ENCODE measurements at regions not wholly inside any gene's neighbourhood (a gene's known extent, or its start where the extent isn't known, plus 50 kb on each side); places are given as distances from the start of the nearest gene placed in this dataset.
"Not testable (repeated sequence)": the region's sequence is repeated elsewhere in the genome, so short reads cannot be mapped to it uniquely, and the experiment has no call there.

DNA sequence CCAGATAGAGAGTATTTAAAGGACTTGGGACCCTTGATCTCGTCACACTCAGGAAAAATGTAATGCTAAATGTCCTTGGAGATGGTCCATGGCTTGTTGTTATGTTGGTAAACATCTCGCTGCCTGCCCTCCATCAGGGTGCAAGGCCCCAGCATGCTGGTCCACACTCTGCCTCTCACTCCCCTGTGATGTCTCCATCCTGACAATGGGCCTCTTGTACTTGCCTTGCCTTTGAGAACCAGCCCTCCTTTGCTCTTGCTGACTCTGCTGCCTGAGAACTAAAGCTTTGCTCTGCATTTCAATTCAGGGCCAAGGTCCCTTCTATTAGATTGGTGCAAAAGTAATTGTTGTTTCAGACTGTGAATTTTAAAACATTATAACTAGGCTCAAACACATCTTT, 131.0 kb upstream of the LMNTD1 start:
- no peak for DNase-seq

DNA sequence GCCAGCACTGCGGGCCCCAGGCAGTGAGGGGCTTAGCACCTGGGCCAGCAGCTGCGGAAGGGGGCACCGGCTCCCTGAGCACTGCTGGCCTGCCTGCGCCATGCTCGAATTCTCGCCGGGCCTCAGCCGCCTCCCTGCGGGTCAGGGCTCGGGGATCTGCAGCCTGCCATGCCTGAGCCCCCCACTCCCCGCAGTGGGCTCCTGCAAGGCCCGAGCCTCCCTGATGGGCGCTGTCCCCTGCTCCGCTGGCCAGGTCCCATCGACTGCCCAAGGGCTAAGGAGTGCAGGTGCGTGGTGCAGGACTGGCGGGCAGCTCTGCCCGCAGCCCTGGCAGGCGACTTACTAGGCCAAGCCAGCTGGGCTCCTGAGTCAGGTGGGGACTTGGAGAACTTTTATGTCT, 133.3 kb upstream of the LMNTD1 start:
- no peak for DNase-seq

DNA sequence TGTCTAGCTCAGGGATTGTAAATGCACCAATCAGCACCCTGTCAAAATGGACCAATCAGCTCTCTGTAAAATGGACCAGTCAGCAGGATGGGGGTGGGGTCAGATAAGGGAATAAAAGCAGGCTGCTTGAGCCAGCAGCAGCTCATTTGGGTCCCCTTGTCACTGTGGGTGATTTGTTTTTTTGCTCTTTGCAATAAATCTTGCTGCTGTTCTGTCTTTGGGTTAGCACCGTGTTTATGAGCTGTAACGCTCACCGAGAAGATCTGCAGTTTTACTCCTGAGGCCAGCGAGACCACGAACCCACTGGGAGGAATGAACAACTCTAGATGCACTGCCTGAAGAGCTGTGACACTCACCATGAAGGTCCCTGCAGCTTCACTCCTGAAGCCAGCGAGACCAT, 134.1 kb upstream of the LMNTD1 start:
- no peak for DNase-seq

DNA sequence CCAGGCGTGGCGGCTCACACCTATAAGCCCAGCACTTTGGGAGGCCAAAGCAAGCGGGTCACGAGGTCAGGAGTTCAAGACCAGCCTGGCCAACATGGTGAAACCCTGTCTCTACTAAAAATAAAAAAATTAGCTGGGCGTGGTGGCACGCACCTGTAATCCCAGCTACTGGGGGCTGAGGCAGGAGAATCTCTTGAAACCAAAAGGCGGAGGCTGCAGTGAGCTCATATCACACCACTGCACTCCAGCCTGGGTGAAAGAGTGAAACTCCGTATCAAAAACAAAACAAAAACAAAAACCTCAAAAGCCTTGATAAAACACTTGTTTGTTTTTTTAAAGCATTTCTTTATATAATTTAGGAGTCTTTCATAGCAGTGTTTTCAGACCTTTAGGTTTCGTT, 135.8 kb upstream of the LMNTD1 start:
- DNase-seq: not testable (repeated sequence)

DNA sequence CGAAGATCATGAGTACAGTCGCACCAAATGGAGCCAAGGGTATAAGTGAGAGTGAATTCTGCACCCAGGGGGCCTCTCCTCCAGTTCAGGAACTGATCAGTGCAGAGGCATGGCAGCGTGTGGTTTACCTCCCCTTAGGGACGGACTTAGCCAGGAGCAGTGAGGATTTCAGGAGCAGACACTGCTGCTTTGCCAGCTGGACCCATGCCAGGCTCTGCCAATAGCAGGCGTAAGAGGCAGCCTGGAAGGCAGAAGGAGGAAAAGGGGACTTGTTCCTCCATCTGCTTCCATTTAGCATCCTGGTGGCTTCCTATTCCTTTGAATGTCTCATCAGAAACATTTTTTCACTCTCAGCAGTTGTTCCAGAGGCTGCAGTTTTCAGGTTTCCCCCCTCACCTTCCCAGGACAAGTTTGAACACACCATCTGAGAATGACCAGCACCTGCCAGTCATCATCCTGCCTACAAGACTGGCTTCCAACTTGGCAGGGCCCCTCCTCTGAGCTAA, 137.0 kb upstream of the LMNTD1 start:
- no peak for DNase-seq

DNA sequence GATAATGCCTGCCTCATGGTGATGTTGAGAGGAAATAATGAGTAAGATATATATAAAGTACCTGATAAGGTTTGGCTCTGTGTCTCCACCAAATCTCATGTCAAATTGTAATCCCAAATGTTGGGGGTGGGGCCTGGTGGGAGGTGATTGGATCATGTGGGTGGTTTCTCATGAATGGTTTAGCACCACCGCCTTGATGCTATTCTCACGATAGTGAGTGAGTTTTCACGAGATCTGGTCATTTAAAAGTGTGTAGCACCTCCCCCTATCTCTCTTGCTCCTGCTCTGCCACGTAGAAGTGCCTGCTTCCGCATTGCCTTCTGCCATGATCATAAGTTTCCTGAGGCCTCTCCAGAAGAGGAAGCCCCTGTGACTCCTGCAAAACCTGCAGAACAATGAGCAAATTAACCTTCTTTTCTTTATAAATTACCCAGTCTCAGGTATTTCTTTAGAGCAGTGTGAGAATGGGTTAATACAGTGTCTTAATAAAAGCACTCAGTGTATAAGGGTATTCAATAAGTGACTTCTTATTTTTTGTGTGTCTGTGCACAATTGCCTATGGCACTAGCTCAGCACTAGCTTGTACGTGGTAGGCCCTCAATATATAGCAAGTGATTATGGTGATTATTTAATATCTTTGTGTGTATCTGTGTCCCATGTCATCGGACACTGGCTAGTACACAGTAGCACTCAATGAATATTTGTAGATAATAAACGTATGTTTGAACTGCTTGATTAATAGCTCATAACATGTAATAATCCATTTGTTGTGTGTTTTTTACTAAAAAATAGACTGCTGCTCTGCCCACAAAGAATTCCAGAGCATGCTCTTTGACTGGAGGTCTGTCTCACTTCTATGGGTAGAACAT, 138.1 kb upstream of the LMNTD1 start:
- peak; percentile 20 to 66 (median 60) for DNase-seq

DNA sequence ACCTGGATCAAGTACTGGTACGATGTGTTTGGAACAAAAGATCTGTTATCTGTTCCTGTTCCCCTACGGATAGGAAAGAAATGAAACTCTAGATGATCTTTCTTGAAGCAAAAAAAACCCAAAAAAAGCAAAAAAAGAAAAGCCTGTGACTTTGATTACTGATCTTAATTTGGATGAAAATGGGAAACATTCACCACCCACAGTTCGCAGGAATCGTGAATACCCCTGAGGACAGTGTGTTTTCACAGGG, 138.7 kb upstream of the LMNTD1 start:
- DNase-seq: no peak

DNA sequence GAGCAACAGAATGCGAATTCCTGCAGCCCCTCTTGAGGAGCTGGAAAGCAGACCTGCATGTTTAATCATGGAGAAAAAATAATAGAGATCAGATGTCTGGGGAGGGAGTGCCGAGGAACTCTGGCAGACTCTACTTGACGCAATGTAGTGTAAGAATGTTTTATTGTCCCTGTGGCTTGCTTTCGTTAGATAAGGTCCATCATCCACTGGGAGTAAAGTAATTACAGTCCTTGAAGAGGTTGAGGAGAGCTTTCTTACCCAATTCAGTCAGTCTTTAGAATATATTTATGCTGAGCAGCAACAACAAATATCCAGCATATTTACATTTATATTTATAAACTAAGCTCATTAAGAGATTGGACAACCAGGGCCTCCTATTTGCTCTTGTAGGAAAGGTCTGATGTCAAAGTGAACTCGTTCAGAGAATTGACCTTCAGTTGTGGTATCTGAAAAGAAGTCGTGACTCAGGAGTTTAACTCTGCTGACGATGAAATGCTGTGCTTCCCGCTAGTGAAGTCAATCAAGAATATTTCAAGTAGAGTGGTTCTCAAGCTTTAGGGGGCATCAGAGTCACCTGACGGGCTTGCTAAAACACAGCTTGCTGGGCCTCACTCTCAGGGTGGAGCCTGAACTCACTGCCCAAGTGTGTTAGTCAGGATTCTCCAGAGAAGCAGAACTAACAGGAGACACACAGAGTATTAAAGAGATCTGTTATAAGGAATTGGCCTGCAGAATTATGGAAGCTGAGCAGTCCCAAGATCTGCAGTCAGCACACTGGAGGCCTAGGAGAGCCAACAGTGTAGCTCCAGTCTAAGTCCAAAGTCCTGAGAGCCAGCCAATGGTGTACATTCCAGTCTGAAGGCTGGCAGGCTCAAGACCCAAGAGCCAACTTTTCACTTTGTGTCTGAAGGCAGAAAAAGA, 139.3 kb upstream of the LMNTD1 start:
- no peak for DNase-seq

DNA sequence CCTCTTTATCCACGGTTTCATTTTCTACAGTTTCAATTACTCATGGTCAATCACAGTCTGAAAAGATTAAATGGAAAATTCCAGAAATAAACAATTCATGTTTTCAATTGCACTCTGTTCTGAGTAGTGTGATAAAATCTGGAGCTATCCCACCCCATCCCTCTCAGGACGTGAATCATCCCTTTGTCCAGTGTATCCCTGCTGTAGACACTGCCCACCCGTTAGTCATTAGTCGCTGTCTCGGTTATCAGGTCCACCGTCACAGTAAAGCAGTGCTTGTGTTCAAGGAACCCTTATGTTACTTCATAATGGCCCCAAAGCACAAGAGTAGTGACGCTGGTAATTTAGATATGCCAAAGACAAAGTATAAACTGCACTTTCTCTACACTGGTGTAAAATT, 141.0 kb upstream of the LMNTD1 start:
- DNase-seq: no peak

DNA sequence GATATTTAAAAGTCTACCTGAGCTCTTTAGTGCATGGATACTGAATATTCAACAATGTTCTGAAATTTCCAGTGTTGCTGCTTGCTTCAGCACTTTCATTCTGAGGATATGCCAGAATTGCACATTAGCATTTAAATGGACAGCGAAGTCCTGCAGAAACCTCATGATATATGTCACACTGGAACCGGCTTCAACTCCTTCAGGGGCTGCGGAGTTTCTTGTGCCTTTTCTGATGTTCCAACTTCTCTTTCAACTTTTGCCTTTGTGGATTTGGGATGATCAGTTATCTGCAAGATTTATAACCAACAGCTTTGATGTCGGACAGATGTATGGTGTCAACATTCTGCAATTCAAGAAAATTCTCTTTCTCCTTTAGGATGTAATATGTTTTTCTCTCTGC, 142.5 kb upstream of the LMNTD1 start:
- DNase-seq: no peak

DNA sequence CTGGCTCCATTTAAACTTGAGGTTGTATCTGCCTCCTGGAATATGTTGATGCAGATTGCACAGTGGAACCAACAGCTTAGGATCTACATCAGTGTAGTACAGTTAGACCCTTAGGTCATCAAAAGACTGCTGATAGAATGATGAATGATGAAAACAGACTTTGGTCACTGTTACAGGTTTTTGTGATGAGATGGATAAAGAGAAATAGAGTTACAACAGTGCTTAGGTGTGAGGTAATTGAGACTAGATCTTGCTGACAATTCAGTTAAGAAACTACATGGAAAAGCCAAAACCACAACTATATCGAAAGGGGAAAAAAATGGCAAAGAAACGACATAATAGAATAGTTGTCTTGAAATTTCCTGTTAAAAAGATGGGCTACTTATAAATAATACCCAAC, 145.7 kb upstream of the LMNTD1 start:
- DNase-seq: no peak

DNA sequence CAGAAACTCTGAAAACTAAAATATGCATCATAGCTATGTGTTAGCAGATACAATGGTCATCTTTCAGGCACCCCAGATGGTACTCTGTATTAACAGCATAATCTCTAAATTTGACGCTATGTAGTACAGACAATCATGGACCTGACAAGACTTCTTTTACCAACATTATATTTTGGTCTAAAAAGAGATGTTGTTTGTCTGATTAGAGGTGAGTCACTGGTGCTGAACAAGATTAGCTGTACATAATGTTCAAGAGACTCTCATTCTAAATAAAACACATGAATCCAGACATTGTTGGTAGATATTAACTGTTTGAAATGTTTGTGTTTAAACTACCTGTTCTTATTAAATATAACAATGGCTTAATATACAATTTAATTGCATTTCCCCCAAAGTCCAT, 146.4 kb upstream of the LMNTD1 start:
- no peak for DNase-seq

DNA sequence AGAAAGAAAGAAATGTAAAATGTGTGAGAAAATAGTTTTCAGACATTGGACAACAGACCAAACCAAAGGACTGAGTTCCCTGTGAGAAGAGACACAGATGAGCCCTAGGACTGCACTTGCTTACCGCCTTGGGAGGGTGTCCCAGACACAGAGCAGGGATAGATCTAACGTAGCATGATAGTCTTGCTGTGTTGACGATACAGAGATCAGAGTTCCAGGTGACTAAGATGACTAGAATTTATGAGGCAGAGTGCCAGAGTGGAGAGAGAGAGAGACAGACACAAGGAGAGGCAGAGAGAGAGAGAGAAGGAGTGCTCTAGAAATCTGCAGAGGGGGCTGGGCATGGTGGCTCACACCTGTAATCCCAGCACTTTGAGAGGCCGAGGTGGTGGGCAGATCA, 148.2 kb upstream of the LMNTD1 start:
- no peak for DNase-seq

DNA sequence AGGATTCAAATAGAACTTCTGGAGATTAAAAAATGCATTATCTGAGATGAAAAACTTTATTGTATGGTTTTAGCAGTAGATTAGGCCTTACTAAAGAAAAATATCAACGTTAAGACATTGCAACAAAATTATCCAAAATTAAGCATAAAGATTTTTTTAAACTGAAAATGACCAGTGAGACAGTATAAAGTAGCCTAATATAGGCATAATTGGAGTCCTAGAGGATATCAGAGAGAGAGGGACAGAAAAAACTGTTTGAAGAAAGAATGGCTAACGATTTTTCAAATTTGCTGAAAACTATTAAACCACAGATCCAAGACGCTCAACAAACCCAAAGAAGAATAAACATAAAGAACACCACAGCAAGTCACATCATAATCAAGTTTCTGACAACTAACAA, 149.5 kb upstream of the LMNTD1 start:
- no peak for DNase-seq

DNA sequence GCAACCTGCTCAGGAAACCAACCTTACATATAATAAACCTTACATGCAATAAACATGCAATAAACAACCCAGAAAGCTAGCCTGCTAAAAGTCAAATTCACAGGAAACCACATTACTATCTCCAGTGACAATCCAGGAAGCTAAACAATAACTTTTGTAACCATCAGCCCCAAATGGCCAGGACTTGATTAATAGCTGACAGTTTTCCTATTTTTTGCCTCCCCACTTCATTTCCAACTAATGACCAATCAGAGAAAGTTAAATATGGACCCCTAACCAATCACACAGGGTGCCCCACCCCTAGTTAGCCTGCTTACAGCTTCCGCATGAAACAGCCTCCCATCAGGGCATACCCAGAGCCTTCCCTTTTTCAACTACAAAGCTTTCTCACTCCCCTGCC, 152.2 kb upstream of the LMNTD1 start:
- no peak for DNase-seq

DNA sequence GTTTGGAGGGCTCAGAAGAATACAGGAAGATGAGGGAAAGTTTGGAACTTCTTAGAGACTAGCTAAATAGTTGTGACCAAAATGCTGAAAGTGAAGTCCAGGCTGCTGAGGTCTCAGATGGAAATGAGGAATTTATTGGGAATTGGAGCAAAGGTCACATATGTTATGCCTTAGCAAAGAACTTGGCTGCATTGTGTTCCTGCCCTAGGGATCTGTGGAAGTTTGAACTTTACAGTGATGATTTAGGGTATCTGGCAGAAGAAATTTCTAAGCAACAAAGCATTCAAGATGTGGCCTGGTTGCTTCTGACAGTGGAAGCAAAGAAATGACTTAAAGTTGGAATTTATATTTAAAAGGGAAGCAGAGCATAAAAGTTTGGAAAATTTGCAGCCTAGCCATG, 153.6 kb upstream of the LMNTD1 start:
- DNase-seq: not testable (repeated sequence)

DNA sequence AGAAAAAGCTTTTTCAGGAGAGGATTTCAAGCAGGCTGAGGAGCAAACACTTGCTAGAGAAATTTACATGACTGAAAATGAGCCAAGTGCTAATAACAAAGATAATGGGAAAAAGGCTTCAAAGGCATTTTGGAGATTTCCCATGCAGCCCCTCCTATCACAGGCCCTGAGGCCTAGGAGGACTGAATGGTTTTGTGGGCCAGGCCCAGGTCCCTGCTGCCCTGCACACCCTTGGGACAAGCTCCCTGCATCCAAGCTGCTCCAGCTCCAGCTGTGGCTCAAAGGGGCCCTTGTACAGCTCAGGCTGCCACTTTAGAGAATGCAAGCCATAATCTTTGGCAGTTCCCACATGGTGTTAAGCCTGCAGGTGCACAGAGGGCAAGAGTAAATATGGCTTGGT, 154.0 kb upstream of the LMNTD1 start:
- no peak for DNase-seq

DNA sequence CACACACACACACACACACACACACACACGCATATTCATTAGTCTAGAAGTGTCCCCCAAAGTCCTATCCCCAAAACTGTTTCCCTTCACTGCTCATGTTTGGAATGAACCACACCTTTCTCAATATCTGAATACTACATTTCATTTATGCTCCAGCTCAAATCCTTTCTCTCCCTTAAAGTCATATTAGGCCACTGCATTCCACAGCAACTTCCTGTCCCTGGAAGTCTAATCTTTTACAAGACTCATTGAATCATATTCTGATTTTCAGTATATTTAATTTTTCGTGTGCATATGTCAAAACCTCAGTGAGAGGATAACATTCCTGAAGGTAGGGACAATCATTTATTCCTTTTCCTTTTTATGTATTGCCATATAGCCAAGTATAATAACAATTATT, 155.6 kb upstream of the LMNTD1 start:
- no peak for DNase-seq

DNA sequence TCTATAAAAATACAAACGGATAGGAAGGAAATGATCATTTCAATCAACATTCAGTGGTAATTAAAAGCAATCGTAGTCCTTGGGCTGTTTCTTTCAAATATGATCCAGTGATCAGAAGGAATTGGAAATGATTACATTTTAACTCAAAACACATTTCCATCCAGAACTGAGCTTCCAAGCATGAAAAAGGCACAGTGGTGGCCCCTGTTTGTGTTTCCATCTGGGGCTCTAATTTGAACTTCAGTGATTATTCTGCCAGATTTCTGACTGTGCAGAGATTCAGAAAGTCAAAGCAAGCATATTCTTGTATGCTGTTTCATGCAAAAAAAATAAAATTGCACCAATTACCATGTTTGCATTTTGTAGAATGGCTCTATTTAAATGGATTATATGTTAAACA, 157.0 kb upstream of the LMNTD1 start:
- no peak for DNase-seq

DNA sequence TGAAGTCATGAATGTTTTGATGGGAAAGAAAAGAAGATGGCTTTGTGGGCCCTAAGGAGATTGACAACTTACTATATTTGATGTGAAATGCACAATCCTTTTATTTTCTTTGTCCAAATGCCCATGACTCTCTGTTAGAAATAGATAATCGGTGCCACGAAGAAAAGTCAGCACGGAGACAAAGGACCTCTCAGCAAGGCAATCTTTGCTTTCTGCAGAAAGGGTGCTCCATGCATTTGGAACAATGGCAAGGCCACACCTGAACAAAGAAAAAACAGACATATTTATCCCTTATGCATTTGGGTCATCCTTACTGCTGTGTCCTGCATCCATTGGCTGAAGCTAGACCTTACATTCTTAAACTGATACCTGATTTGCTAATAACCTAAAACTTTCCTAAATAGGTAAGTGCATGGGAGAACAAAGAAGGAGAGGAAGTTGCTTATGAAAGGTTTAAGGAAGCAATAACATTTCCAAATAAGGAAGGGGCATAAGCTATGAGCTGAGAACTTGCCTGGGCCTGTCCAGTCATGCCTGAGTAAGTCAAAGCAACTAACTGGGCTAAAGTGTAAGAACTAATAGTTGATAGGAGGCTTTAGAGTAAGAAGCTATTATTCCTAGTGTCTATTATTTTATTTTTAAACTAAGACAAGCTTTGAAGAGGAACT, 158.0 kb upstream of the LMNTD1 start:
- DNase-seq: peak in 3 of 4 experiments; percentile 3 to 29 (median 21)

DNA sequence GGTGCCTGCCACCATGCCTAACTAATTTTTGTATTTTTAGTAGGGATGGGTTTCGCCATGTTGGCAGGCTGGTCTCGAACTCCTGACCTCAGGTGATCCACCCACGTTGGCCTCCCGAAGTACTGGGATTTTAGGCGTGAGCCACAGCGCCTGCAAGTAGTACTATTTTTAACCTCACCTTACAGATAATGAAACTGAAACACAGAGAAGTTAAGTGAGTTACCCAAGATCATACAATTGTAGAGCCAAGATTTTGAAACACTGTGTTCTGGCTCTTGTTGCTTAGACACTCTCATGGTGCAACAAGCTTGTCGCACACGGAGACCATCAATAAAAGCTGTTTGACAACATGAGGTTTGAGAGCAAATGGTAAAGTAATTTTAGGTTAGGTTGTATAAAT, 159.1 kb upstream of the LMNTD1 start:
- no peak for DNase-seq

DNA sequence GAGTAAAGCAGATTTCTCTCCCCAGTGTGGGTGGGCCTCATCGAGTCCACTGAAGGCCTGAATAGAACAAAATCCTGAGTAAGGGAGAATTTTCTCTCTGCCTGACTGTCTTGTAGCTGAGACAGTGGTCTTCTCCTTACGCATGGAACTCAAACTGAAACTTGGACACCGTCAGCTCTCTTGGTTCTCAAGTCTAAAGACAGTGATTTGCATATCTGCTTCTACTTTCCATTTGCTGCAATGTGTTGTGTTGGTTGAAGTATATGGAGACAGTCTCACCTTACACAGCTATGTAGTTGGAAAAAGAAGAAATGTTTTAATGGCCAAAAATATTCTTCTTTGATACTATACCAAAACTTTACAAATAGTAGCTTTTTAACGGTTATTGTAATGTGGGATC, 160.2 kb upstream of the LMNTD1 start:
- no peak for DNase-seq

DNA sequence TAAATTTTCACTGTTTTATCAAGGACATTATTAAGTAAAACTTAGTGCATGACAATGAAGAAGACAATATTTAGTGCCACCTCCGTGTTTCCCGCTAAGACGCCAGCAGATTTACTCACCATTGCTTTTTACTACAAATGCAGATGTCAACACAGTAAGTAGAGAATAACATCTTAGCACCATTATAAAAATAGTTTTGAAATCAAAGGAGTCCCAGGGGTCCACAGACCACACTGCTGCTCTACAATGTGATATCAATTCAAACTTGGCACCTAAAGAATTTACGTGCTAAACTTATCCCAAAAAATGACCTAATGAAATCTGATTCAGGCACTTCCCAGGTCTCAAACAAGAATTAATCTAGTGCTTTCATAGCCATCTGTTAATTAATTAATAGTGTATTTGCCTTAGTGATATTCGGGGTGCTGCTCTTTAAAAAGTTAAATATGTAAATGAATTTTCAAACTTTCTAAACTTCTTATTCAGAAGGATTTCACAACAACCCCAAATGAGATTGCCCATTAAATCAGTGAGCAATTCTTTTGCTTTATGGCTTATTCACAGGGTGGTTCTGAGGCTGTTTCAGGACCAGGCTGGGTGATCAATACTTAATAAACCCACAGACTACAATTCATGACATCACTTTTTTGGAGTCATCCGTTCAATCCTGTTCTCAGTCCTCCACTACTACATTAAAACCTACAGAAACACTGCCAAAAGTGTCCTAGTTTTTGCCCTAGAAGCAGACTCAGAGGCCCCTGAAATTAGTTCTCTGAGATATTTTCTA, 161.3 kb upstream of the LMNTD1 start:
- DNase-seq: no peak
